Gastrocnemius medialis (tissue), 4 donors: ENCODE measurements at regions not wholly inside any gene's neighbourhood (a gene's known extent, or its start where the extent isn't known, plus 50 kb on each side); places are given as distances from the start of the nearest gene placed in this dataset.

Source experiments
- ATAC-seq, 2 donors: fragments of 150-250 bp; one replicate each; pipeline ENCODE4 v1.9.1; 2016
- DNase-seq, 2 donors: peaks; one replicate each; pipeline ENCODE4 v3.0.0-alpha.2; 2019
- H3K27ac ChIP-seq, 4 donors: fragments of 200-600 bp; sonication (generic); 1 replicate in 1 of 4; 2 replicates in 3 of 4; pipeline ENCODE4 v1.5.1; 2016 to 2018; ENCODE audit warnings: mild to moderate bottlenecking in 2 of 4, moderate library complexity in 1 of 4
- H3K27me3 ChIP-seq, 3 donors: fragments of 200-600 bp; sonication (generic) in 2 of 3; 1 replicate in 1 of 3; 2 replicates in 2 of 3; pipeline versions ENCODE4 v1.5.1 to v1.6.0; 2016 to 2019; ENCODE audit warnings: mild to moderate bottlenecking in 1 of 3, moderate library complexity in 1 of 3
- H3K36me3 ChIP-seq, 2 donors: fragments of 200-600 bp; sonication (generic) in 1 of 2; one replicate each; pipeline ENCODE4 v1.5.1; 2017 to 2018
- H3K4me1 ChIP-seq, 2 donors: fragments of 200-600 bp; sonication (generic) in 1 of 2; one replicate each; pipeline ENCODE4 v1.5.1; 2016 to 2017; ENCODE audit warnings: mild to moderate bottlenecking in 2 of 2
- H3K4me3 ChIP-seq, 4 donors: fragments of 200-600 bp; sonication (generic) in 3 of 4; 1 replicate in 1 of 4; 2 replicates in 3 of 4; pipeline ENCODE4 v1.5.1; 2016 to 2019; ENCODE audit warnings: mild to moderate bottlenecking in 2 of 4
- H3K9me3 ChIP-seq, 3 donors: fragments of 200-600 bp; sonication (generic) in 2 of 3; 1 replicate in 1 of 3; 2 replicates in 2 of 3; pipeline ENCODE4 v1.5.1; 2016 to 2019
- POLR2A ChIP-seq, 2 donors: fragments of 450-650 bp; IDR thresholded peaks; one replicate each; pipeline ENCODE4 v1.6.1; 2017; ENCODE audit warnings: antibody characterized with exemption in 2 of 2, mild to moderate bottlenecking in 2 of 2, moderate library complexity in 2 of 2
- in situ Hi-C, 4 donors: fragments of 200-750 bp; cut with MboI; loops; one replicate each; pipeline versions ENCODE4 v1.15.0 to v1.8.0; 2017; ENCODE audit warnings: low sequenced_read_pairs in 4 of 4
- intact Hi-C: fragments of 100-400 bp; cut with DNase I; formaldehyde crosslinking; loops from one replicate; pipeline ENCODE4 v1.15.1; 2023; ENCODE audit warnings: low total_unique reads
- TF ChIP-seq, protein P1 (sequence below), 5 experiments: fragments of 450-650 bp in 3 of 5; fragments of 200-600 bp in 2 of 5; sonication (generic) in 2 of 5; IDR thresholded peaks in 4 of 5; conservative IDR thresholded peaks in 1 of 5; 1 replicate in 4 of 5; 2 replicates in 1 of 5; pipeline ENCODE4 v1.5.1; 2016 to 2019; ENCODE audit warnings: antibody characterized with exemption in 5 of 5, mild to moderate bottlenecking in 3 of 5, moderate library complexity in 3 of 5

DNA sequence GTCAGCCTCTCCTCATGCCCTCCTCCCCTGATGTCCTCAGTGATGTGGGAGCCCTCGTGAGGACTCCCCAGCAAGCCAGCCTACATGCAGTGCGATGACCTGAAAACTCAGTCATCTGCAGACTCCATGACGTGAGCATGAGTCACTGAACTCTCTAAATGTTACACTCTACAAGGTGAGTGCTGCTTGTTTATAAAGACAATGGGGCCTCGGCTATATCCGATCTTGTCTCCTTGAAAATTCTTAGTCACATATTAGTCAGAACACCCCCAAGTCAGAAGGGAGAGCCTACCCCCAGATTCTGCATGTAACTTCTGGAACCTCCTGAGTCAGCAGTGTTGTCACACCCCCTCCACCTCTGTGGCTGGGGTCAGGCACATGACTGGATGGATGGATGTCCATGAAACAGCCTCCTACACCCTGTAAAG is 673.8 kb downstream of the INHBA start:
- H3K4me3 ChIP-seq: no peak overlapping the region
- H3K9me3 ChIP-seq: no peaks in the 10 kb centered on the region
- ATAC-seq: no peak
- in situ Hi-C loops (no loop called here), intact Hi-C loops (no loop called here)
- no peak for DNase-seq
- TF ChIP-seq, protein P1, sequence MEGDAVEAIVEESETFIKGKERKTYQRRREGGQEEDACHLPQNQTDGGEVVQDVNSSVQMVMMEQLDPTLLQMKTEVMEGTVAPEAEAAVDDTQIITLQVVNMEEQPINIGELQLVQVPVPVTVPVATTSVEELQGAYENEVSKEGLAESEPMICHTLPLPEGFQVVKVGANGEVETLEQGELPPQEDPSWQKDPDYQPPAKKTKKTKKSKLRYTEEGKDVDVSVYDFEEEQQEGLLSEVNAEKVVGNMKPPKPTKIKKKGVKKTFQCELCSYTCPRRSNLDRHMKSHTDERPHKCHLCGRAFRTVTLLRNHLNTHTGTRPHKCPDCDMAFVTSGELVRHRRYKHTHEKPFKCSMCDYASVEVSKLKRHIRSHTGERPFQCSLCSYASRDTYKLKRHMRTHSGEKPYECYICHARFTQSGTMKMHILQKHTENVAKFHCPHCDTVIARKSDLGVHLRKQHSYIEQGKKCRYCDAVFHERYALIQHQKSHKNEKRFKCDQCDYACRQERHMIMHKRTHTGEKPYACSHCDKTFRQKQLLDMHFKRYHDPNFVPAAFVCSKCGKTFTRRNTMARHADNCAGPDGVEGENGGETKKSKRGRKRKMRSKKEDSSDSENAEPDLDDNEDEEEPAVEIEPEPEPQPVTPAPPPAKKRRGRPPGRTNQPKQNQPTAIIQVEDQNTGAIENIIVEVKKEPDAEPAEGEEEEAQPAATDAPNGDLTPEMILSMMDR (IDR thresholded peaks at IDR 0.05 in 4 of 5, conservative IDR thresholded peaks at IDR 0.05 in 1 of 5): no peak
- TF ChIP-seq POLR2A (IDR thresholded peaks at IDR 0.05): no peak
- no peak overlapping the region for H3K27ac ChIP-seq
- H3K36me3 ChIP-seq: no peaks in the 10 kb centered on the region
- H3K27me3 ChIP-seq: no peaks in the 10 kb centered on the region
- H3K4me1 ChIP-seq: no peaks in the 10 kb centered on the region

DNA sequence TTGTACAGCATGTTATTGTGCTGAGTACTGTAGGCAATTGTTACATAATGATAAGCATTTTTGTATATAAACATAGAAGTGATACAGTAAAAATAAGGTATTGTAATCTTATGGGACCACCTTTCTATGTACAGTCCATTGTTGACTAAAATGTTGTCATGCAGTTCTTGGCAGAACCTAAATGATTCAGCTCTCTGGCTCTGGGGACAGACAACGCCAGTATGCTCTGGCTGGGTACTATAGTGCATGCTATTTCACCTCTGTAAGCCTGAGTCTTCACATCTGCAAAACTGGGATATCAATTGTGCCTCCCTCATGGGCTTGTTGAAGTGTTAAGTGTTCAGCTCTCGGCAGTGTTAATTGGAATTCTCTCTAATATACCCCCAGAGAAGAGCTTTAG is 674.3 kb downstream of the INHBA start:
- Histone ChIP-seq H3K27ac (no peak overlapping the region), H3K36me3 (no peaks in the 10 kb centered on the region), H3K4me3 (no peak overlapping the region), H3K9me3 (no peaks in the 10 kb centered on the region), H3K4me1 (no peaks in the 10 kb centered on the region), H3K27me3 (no peaks in the 10 kb centered on the region)
- ATAC-seq (no peak), DNase-seq (no peak)
- intact Hi-C loops: no loop called here
- TF ChIP-seq POLR2A (IDR thresholded peaks at IDR 0.05): no peak
- TF ChIP-seq, protein P1 (IDR thresholded peaks at IDR 0.05 in 4 of 5, conservative IDR thresholded peaks at IDR 0.05 in 1 of 5): no peak
- in situ Hi-C loops: no loop called here

DNA sequence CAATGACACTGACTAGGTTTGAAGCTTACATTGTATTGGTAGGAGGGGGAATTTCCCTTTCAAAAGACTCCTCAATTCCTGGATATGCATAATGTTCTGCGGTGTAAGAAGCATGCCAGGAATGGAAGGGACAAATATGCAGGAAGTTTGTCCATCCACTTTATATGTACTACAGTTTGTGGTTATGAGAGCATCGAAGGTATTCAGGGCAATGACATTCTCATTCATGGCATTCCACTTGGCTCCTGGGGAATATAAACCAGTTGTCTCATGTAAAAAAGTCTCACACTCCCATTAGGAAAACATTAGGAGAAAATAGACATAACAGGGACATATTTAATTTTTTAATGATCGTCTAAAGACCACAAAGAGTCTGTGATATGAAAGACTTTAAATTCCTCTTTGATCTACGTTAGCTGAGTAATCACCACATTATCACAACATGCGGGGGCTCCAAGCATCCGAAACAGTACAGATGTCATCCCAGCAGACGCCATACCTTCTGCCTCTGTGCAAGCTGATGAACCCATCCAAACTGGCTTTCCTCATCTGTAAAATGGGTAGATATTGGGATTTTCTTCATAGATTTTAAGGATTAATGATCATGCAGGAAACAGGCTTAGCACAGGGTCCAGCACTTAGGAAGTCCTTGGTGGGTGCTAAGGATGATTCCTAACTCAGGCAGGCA is 675.3 kb downstream of the INHBA start:
- in situ Hi-C loops (no loop called here), intact Hi-C loops (no loop called here)
- no peak for DNase-seq
- ATAC-seq: no peak
- Histone ChIP-seq H3K9me3 (no peaks in the 10 kb centered on the region), H3K27ac (no peak overlapping the region), H3K27me3 (no peaks in the 10 kb centered on the region), H3K4me1 (no peaks in the 10 kb centered on the region), H3K4me3 (no peak overlapping the region), H3K36me3 (no peaks in the 10 kb centered on the region)
- TF ChIP-seq, protein P1 (IDR thresholded peaks at IDR 0.05 in 4 of 5, conservative IDR thresholded peaks at IDR 0.05 in 1 of 5): no peak
- no peak for TF ChIP-seq POLR2A (IDR thresholded peaks at IDR 0.05)

DNA sequence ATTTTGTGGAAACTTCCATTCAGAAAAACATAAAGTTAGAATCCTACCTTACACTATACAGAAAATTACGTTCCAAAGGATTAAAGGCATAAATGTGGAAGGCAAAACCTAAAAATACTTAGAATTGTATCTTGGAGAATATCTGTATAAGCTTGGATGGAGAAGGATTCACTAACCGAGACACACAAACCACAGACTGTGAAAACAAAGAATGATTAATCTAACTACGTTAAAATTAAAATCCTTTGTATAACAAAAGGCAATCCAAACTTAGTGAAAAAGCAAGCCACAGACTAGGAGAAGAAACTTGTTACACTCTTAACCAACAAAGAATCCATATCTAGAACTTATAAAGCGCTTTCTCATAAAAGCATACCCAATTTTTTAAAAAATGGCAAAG is 678.8 kb downstream of the INHBA start:
- H3K36me3 ChIP-seq: no peaks in the 10 kb centered on the region
- H3K4me3 ChIP-seq: no peak overlapping the region
- ATAC-seq (no peak), DNase-seq (no peak)
- in situ Hi-C loops (no loop called here), intact Hi-C loops (no loop called here)
- no peak overlapping the region for H3K27ac ChIP-seq
- H3K9me3 ChIP-seq: no peaks in the 10 kb centered on the region
- no peak for TF ChIP-seq POLR2A (IDR thresholded peaks at IDR 0.05)
- TF ChIP-seq, protein P1 (IDR thresholded peaks at IDR 0.05 in 4 of 5, conservative IDR thresholded peaks at IDR 0.05 in 1 of 5): no peak
- H3K27me3 ChIP-seq: no peaks in the 10 kb centered on the region
- H3K4me1 ChIP-seq: no peaks in the 10 kb centered on the region

DNA sequence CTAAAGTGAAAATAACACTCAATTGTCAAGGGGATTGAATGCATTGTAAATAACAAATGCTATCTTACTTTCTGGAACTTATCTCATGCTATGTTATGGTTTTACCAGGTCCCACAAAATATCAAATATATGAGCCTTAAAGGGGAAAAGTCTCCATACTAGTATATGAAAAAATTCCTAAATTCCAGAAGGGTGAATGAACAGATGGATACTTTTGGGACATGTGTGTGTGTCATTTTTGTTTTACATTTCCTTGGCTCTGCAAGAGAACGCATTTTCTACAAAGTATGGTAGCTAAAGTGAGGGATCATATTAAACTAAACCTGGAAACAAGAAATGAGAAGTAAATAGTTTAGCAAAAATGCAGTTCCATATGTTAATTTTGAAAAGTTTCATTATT is 682.8 kb downstream of the INHBA start:
- Histone ChIP-seq H3K27me3 (no peaks in the 10 kb centered on the region), H3K36me3 (no peaks in the 10 kb centered on the region), H3K4me3 (no peak overlapping the region), H3K4me1 (no peaks in the 10 kb centered on the region), H3K27ac (no peak overlapping the region), H3K9me3 (no peaks in the 10 kb centered on the region)
- DNase-seq (no peak), ATAC-seq (no peak)
- intact Hi-C loops: no loop called here
- TF ChIP-seq POLR2A (IDR thresholded peaks at IDR 0.05): no peak
- TF ChIP-seq, protein P1 (IDR thresholded peaks at IDR 0.05 in 4 of 5, conservative IDR thresholded peaks at IDR 0.05 in 1 of 5): no peak
- in situ Hi-C loops: no loop called here
